ENCODE measurements at regions not wholly inside any gene's neighbourhood (a gene's known extent, or its start where the extent isn't known, plus 50 kb on each side); places are given as distances from the start of the nearest gene placed in this dataset.

DNA sequence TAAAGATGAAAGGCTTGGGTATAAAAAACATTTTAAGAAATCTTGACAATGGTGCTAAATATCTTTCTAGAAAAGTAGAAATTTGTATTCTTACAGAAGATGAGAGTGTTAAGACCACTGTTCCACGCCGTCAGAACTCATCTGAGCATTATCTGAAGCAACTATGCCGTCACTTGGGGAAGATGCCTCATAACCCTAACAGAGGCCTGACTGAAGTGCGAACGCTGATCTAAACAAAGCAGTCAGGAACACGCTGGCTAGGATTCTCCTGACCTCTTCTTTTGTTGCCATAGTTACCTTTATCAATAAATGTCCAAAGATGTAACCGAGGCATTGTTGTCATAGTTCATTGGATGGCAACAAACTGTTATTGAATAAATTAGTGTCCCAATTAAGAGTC is 612.4 kb downstream of the LTN1 start:
- ChIA-PET CTCF (no interaction called here), POLR2A (no interaction called here)
- DNase-seq (no peak), ATAC-seq (no peak)
- Histone ChIP-seq H3K36me3 (ENCODE audit: control insufficient read depth in 2 of 3, insufficient read depth in 3 of 3, low read length in 3 of 3) (no peaks in the 10 kb centered on the region), H3K4me3 (ENCODE audit: low read length) (no peak overlapping the region), H3K4me1 (ENCODE audit: control insufficient read depth in 2 of 2, insufficient read depth in 2 of 2, low read length in 2 of 2) (no peaks in the 10 kb centered on the region), H3K27me3 (ENCODE audit: control insufficient read depth in 2 of 2, insufficient read depth in 2 of 2, low read length in 2 of 2) (no peaks in the 10 kb centered on the region), H3K9me3 (ENCODE audit: control insufficient read depth in 2 of 3, low read length in 3 of 3) (no peaks in the 10 kb centered on the region), H3K27ac (ENCODE audit: low read depth, low read length) (no peak overlapping the region)
- H3K36me3 Mint-ChIP-seq = no peaks in the 10 kb centered on the region
- peaks cover 0 to 15% (median 2%) of the 10 kb centered on the region in 11 donors for H3K9me3 Mint-ChIP-seq
- H3K4me3 Mint-ChIP-seq = no peak overlapping the region
- no peak overlapping the region for H3K27ac Mint-ChIP-seq
- intact Hi-C loops (cut with micrococcal nuclease) = no loop called here
- no peaks in the 10 kb centered on the region for H3K4me1 Mint-ChIP-seq
- H3K27me3 Mint-ChIP-seq = peaks cover 0 to 22% (median 6%) of the 10 kb centered on the region in 5 donors

DNA sequence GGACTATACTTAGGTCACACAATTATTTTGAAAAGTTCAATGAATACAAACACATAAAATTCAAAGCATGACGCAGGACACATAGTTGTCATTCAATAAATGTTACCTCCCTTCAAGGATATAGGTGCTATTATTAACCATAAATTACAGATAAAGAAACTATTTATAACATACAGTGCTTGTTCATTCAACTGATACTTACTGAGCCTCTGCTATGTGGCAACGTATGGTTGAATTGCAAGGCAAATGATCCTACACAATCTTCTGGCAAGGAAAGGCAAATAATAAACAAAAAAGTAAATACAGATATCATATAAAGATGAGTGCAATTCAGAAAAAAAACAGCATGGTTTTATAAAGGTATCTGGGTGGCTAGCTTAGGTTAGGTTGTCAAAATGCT is 614.7 kb downstream of the LTN1 start:
- H3K4me3 ChIP-seq (ENCODE audit: low read length) = no peak overlapping the region
- no peak for DNase-seq
- H3K27ac ChIP-seq (ENCODE audit: low read depth, low read length) = no peak overlapping the region
- ATAC-seq = no peak
- Mint-ChIP-seq H3K4me3 (no peak overlapping the region), H3K36me3 (peaks cover 0 to 3% (median 0%) of the 10 kb centered on the region in 5 donors), H3K9me3 (peaks cover 0 to 37% (median 5%) of the 10 kb centered on the region in 11 donors), H3K27me3 (peaks cover 0 to 22% (median 6%) of the 10 kb centered on the region in 5 donors), H3K4me1 (no peaks in the 10 kb centered on the region), H3K27ac (no peak overlapping the region)
- H3K27me3 ChIP-seq (ENCODE audit: control insufficient read depth in 2 of 2, insufficient read depth in 2 of 2, low read length in 2 of 2) = no peaks in the 10 kb centered on the region
- ChIA-PET CTCF (no interaction called here), POLR2A (no interaction called here)
- H3K9me3 ChIP-seq (ENCODE audit: control insufficient read depth in 2 of 3, low read length in 3 of 3) = no peaks in the 10 kb centered on the region
- no peaks in the 10 kb centered on the region for H3K36me3 ChIP-seq (ENCODE audit: control insufficient read depth in 2 of 3, insufficient read depth in 3 of 3, low read length in 3 of 3)
- intact Hi-C loops (cut with micrococcal nuclease) = no loop called here
- H3K4me1 ChIP-seq (ENCODE audit: control insufficient read depth in 2 of 2, insufficient read depth in 2 of 2, low read length in 2 of 2) = no peaks in the 10 kb centered on the region

DNA sequence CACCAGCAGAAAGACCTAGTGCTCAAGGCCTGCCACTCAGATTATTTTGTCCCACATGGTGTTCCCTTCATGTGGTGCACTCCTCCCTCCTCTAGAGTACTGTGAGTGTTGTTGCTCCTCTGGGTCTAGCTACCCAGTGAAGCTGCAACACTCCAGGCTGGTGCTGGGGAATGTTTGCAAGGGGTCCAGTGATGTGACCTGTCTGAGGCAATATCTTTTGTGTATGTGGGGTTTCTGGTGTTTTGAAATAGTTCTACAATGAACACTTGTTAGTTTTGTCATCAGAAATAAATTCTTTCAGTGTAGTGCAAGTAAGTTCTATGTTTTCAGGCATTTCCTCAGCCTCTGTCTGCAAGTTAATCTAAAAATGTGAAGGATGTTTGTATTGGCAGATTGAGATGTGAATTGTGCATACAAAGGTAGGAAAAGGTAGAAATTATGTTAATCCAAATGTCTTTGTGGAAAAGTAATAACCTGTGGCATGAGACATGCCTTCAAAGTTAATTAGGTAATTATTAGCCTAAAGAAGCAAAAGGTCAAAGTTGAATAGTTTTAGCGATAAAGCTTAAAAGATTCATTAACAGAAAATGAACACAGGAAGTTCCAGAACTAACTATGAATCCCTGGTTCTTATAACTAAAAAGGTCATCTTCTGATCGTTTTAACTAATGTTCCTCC is 616.8 kb downstream of the LTN1 start:
- Histone ChIP-seq H3K4me1 (ENCODE audit: control insufficient read depth in 2 of 2, insufficient read depth in 2 of 2, low read length in 2 of 2) (no peaks in the 10 kb centered on the region), H3K4me3 (ENCODE audit: low read length) (no peak overlapping the region), H3K36me3 (ENCODE audit: control insufficient read depth in 2 of 3, insufficient read depth in 3 of 3, low read length in 3 of 3) (no peaks in the 10 kb centered on the region), H3K27me3 (ENCODE audit: control insufficient read depth in 2 of 2, insufficient read depth in 2 of 2, low read length in 2 of 2) (no peaks in the 10 kb centered on the region), H3K9me3 (ENCODE audit: control insufficient read depth in 2 of 3, low read length in 3 of 3) (no peaks in the 10 kb centered on the region), H3K27ac (ENCODE audit: low read depth, low read length) (no peak overlapping the region)
- H3K4me3 Mint-ChIP-seq = no peak overlapping the region
- no peaks in the 10 kb centered on the region for H3K4me1 Mint-ChIP-seq
- POLR2A ChIA-PET = no interaction called here
- H3K27me3 Mint-ChIP-seq = peaks cover 0 to 22% (median 6%) of the 10 kb centered on the region in 5 donors
- no peak for DNase-seq
- CTCF ChIA-PET = no interaction called here
- H3K9me3 Mint-ChIP-seq = peaks cover 0 to 57% (median 13%) of the 10 kb centered on the region in 11 donors
- H3K36me3 Mint-ChIP-seq = peaks cover 0 to 9% (median 0%) of the 10 kb centered on the region in 5 donors
- intact Hi-C loops (cut with micrococcal nuclease) = no loop called here
- no peak overlapping the region for H3K27ac Mint-ChIP-seq
- ATAC-seq = no peak

DNA sequence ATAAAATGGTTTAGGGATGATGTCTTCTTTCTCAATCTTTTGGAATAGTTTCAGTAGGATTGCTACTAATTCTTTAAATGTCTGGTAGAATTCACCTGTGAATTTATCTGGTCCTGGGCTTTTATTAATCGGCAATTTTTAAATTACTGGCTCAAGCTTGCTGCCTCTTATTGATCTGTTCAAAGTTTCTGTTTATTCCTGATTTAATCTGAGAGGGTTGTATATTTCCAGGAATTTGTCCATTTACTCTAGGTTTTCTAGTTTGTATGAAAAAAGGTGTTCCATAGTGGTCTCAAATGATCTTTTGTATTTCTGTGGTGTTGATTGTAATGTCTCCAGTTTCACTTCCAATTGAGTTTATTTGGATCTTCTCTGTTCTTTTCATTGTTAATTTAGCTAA is 617.8 kb downstream of the LTN1 start:
- no peak for DNase-seq
- Histone ChIP-seq H3K4me1 (ENCODE audit: control insufficient read depth in 2 of 2, insufficient read depth in 2 of 2, low read length in 2 of 2) (no peaks in the 10 kb centered on the region), H3K36me3 (ENCODE audit: control insufficient read depth in 2 of 3, insufficient read depth in 3 of 3, low read length in 3 of 3) (no peaks in the 10 kb centered on the region), H3K27me3 (ENCODE audit: control insufficient read depth in 2 of 2, insufficient read depth in 2 of 2, low read length in 2 of 2) (no peaks in the 10 kb centered on the region), H3K9me3 (ENCODE audit: control insufficient read depth in 2 of 3, low read length in 3 of 3) (no peaks in the 10 kb centered on the region), H3K4me3 (ENCODE audit: low read length) (no peak overlapping the region), H3K27ac (ENCODE audit: low read depth, low read length) (no peak overlapping the region)
- POLR2A ChIA-PET = no interaction called here
- CTCF ChIA-PET = no interaction called here
- H3K27ac Mint-ChIP-seq = no peak overlapping the region
- H3K9me3 Mint-ChIP-seq = peaks cover 0 to 65% (median 13%) of the 10 kb centered on the region in 11 donors
- H3K4me3 Mint-ChIP-seq = no peak overlapping the region
- H3K36me3 Mint-ChIP-seq = peaks cover 0 to 9% (median 0%) of the 10 kb centered on the region in 5 donors
- intact Hi-C loops (cut with micrococcal nuclease) = no loop called here
- ATAC-seq = no peak
- H3K4me1 Mint-ChIP-seq = no peaks in the 10 kb centered on the region
- peaks cover 0 to 22% (median 9%) of the 10 kb centered on the region in 5 donors for H3K27me3 Mint-ChIP-seq

DNA sequence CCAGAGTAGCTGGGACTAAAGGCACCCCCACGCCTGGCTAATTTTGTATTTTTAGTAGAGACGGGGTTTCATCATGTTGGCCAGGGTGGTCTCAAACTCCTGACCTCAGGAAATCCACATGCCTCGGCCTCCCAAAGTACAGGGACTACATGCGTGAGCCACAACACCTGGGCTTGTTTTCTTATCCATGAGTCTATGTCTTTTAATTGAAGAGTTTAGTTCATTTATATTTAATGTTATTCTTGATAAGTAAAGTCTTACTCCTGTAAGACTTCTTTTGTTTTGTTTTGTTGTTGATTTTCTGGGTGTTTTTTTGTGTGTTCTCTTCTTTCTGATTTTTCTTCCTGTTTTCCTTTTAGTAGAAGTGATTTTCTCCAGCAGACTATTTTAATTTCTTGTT is 621.0 kb downstream of the LTN1 start:
- Histone ChIP-seq H3K4me1 (ENCODE audit: control insufficient read depth in 2 of 2, insufficient read depth in 2 of 2, low read length in 2 of 2) (no peaks in the 10 kb centered on the region), H3K9me3 (ENCODE audit: control insufficient read depth in 2 of 3, low read length in 3 of 3) (no peaks in the 10 kb centered on the region), H3K27ac (ENCODE audit: low read depth, low read length) (no peak overlapping the region), H3K36me3 (ENCODE audit: control insufficient read depth in 2 of 3, insufficient read depth in 3 of 3, low read length in 3 of 3) (no peaks in the 10 kb centered on the region), H3K4me3 (ENCODE audit: low read length) (no peak overlapping the region), H3K27me3 (ENCODE audit: control insufficient read depth in 2 of 2, insufficient read depth in 2 of 2, low read length in 2 of 2) (no peaks in the 10 kb centered on the region)
- H3K4me1 Mint-ChIP-seq = no peaks in the 10 kb centered on the region
- ChIA-PET POLR2A (no interaction called here), CTCF (no interaction called here)
- intact Hi-C loops (cut with micrococcal nuclease) = no loop called here
- no peak overlapping the region for H3K27ac Mint-ChIP-seq
- peaks cover 0 to 78% (median 16%) of the 10 kb centered on the region in 11 donors for H3K9me3 Mint-ChIP-seq
- ATAC-seq (no peak), DNase-seq (no peak)
- peaks cover 0 to 9% (median 0%) of the 10 kb centered on the region in 5 donors for H3K36me3 Mint-ChIP-seq
- H3K4me3 Mint-ChIP-seq = no peak overlapping the region
- H3K27me3 Mint-ChIP-seq = peaks cover 0 to 17% (median 14%) of the 10 kb centered on the region in 5 donors

DNA sequence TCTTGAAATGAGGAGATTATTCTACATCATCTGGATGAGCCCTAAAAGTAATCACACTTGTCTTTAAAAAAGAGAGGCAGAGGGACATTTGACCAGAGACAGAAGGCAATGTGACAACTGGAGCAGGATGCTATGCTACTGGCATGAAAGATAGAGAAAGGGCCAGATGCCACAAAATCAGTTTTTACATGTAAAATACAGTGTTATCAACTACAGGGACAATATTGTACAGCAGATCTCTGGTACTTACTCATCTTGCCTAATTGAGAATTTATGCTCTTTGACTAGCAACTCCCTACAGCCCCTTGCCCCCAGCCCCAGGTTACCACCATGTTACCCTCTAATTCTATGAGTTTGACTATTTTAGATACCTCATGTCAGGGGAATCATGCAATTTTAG is 633.4 kb downstream of the LTN1 start:
- H3K4me1 Mint-ChIP-seq = no peaks in the 10 kb centered on the region
- H3K4me1 ChIP-seq (ENCODE audit: control insufficient read depth in 2 of 2, insufficient read depth in 2 of 2, low read length in 2 of 2) = no peaks in the 10 kb centered on the region
- no peaks in the 10 kb centered on the region for H3K36me3 ChIP-seq (ENCODE audit: control insufficient read depth in 2 of 3, insufficient read depth in 3 of 3, low read length in 3 of 3)
- DNase-seq = no peak
- no peak overlapping the region for H3K27ac ChIP-seq (ENCODE audit: low read depth, low read length)
- intact Hi-C loops (cut with micrococcal nuclease) = no loop called here
- H3K27ac Mint-ChIP-seq = no peak overlapping the region
- peaks cover 0 to 5% (median 0%) of the 10 kb centered on the region in 11 donors for H3K9me3 Mint-ChIP-seq
- ChIA-PET CTCF (no interaction called here), POLR2A (no interaction called here)
- no peak overlapping the region for H3K4me3 Mint-ChIP-seq
- no peak for ATAC-seq
- H3K9me3 ChIP-seq (ENCODE audit: control insufficient read depth in 2 of 3, low read length in 3 of 3) = no peaks in the 10 kb centered on the region
- H3K27me3 ChIP-seq (ENCODE audit: control insufficient read depth in 2 of 2, insufficient read depth in 2 of 2, low read length in 2 of 2) = no peaks in the 10 kb centered on the region
- no peak overlapping the region for H3K4me3 ChIP-seq (ENCODE audit: low read length)
- H3K27me3 Mint-ChIP-seq = no peaks in the 10 kb centered on the region
- no peaks in the 10 kb centered on the region for H3K36me3 Mint-ChIP-seq

DNA sequence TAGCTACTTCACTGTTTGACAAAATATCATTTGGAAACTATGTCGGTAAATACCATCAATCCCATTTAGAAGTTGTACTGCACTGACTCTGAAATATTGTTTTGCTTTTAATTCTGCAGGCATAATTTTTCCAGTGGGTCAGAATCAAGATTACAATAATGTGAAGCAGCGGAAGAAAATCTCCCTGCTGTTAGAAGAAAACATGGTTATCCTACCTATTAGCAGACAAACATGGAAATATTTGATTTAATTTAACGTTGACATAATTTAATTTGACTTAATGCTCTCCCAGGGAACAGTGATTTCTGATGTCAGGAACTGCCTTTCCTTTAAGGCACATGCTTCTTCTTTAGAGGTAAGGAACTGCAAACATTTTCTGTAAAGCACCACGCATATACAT is 634.0 kb downstream of the LTN1 start:
- Mint-ChIP-seq H3K4me1 (no peaks in the 10 kb centered on the region), H3K36me3 (no peaks in the 10 kb centered on the region), H3K27ac (no peak overlapping the region), H3K4me3 (no peak overlapping the region), H3K27me3 (no peaks in the 10 kb centered on the region), H3K9me3 (peaks cover 0 to 5% (median 0%) of the 10 kb centered on the region in 11 donors)
- Histone ChIP-seq H3K36me3 (ENCODE audit: control insufficient read depth in 2 of 3, insufficient read depth in 3 of 3, low read length in 3 of 3) (no peaks in the 10 kb centered on the region), H3K4me1 (ENCODE audit: control insufficient read depth in 2 of 2, insufficient read depth in 2 of 2, low read length in 2 of 2) (no peaks in the 10 kb centered on the region), H3K4me3 (ENCODE audit: low read length) (no peak overlapping the region), H3K9me3 (ENCODE audit: control insufficient read depth in 2 of 3, low read length in 3 of 3) (no peaks in the 10 kb centered on the region), H3K27ac (ENCODE audit: low read depth, low read length) (no peak overlapping the region), H3K27me3 (ENCODE audit: control insufficient read depth in 2 of 2, insufficient read depth in 2 of 2, low read length in 2 of 2) (no peaks in the 10 kb centered on the region)
- DNase-seq (no peak), ATAC-seq (no peak)
- ChIA-PET POLR2A (no interaction called here), CTCF (no interaction called here)
- intact Hi-C loops (cut with micrococcal nuclease) = no loop called here
